Testis (tissue), 2 donors: ENCODE measurements at regions not wholly inside any gene's neighbourhood (a gene's known extent, or its start where the extent isn't known, plus 50 kb on each side); places are given as distances from the start of the nearest gene placed in this dataset.

Source experiments
- DNase-seq: peaks from one replicate; pipeline ENCODE4 v3.0.0-alpha.2; 2019
- H3K27ac ChIP-seq, 2 donors: fragments of 200-600 bp; sonication (generic); one replicate each; pipeline ENCODE4 v1.5.1; 2019
- H3K27me3 ChIP-seq: fragments of 200-600 bp; sonication (generic); one replicate; pipeline ENCODE4 v1.5.1; 2019
- H3K36me3 ChIP-seq: fragments of 200-600 bp; sonication (generic); one replicate; pipeline ENCODE4 v1.5.1; 2017; ENCODE audit warnings: low read depth; ENCODE audit errors: missing control alignments
- H3K4me1 ChIP-seq: fragments of 200-600 bp; sonication (generic); one replicate; pipeline ENCODE4 v1.5.1; 2019
- H3K4me3 ChIP-seq, 2 donors: fragments of 200-600 bp; sonication (generic); one replicate each; pipeline ENCODE4 v1.5.1; 2017 to 2019
- H3K9me3 ChIP-seq: fragments of 200-600 bp; sonication (generic); one replicate; pipeline ENCODE4 v1.5.1; 2017
- POLR2A ChIP-seq: fragments of 450-650 bp; IDR thresholded peaks from one replicate; pipeline ENCODE4 v1.6.1; 2017; ENCODE audit warnings: antibody characterized with exemption, mild to moderate bottlenecking, moderate library complexity
- WGBS, 2 donors: methylation state at CpG; one replicate each; pipeline ENCODE4 v1.1.5; 2018; 5-methylcytosine and 5-hydroxymethylcytosine counted together
- intact Hi-C: fragments of 100-400 bp; cut with DNase I; formaldehyde crosslinking; loops from one replicate; pipeline ENCODE4 v1.15.1; 2023; ENCODE audit warnings: low total_unique reads
- TF ChIP-seq, protein P1 (sequence below), 3 experiments: fragments of 450-650 bp in 2 of 3; fragments of 200-600 bp in 1 of 3; sonication (generic) in 1 of 3; IDR thresholded peaks; one replicate each; pipeline ENCODE4 v1.5.1; 2016 to 2019; ENCODE audit warnings: antibody characterized with exemption in 3 of 3, mild to moderate bottlenecking in 2 of 3, moderate library complexity in 1 of 3

DNA sequence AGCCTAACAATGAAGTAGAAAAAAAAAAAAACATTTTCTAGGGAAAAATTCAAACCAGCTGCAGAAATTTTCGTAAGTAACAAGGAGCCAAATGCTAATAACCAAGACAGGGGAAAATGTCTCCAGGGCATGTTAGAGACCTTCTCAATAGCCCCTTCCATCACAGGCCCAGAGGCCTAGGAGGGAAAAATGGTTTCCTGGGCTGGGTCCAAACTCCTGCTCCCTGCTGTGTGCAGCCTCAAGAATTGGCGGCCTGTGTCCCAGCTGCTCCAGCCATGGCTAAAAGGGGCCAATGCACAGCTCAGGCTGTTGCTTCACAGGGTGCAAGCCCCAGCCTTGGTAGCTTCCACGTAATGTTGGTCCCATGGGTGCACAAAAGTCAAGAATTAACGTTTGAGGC, 266.2 kb downstream of the ZEB2 start:
- intact Hi-C loops, result no loop called here
- Histone ChIP-seq H3K27me3 (no peaks in the 10 kb centered on the region), H3K27ac (no peak overlapping the region), H3K4me1 (no peaks in the 10 kb centered on the region), H3K9me3 (no peaks in the 10 kb centered on the region), H3K4me3 (no peak overlapping the region), H3K36me3 (no peaks in the 10 kb centered on the region)
- 72 to 94% methylated on average over 2 to 4 of the region's 4 CpGs for WGBS, 2 donors
- TF ChIP-seq, protein P1, sequence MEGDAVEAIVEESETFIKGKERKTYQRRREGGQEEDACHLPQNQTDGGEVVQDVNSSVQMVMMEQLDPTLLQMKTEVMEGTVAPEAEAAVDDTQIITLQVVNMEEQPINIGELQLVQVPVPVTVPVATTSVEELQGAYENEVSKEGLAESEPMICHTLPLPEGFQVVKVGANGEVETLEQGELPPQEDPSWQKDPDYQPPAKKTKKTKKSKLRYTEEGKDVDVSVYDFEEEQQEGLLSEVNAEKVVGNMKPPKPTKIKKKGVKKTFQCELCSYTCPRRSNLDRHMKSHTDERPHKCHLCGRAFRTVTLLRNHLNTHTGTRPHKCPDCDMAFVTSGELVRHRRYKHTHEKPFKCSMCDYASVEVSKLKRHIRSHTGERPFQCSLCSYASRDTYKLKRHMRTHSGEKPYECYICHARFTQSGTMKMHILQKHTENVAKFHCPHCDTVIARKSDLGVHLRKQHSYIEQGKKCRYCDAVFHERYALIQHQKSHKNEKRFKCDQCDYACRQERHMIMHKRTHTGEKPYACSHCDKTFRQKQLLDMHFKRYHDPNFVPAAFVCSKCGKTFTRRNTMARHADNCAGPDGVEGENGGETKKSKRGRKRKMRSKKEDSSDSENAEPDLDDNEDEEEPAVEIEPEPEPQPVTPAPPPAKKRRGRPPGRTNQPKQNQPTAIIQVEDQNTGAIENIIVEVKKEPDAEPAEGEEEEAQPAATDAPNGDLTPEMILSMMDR (IDR thresholded peaks at IDR 0.05), result no peak
- no peak for TF ChIP-seq POLR2A
- no peak for DNase-seq

DNA sequence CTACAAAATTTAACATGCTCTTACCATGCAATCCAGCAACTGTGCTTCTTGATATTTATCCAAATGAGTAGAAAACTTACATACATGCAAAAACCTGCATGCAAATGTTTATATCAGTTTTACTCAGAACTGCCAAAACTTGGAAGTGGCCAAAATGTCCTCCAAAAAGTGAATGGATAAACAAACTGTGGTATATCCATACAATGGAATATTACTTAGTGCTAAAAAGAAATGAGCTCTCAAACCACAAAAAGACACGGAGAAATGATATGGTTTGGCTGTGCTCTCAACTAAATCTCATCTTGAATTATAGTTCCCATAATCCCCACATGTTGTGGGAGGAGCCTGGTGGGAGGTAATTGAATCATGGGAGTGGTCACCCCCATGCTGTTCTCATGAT, 267.2 kb downstream of the ZEB2 start:
- Histone ChIP-seq H3K4me3 (no peak overlapping the region), H3K27ac (no peak overlapping the region), H3K9me3 (no peaks in the 10 kb centered on the region), H3K27me3 (no peaks in the 10 kb centered on the region), H3K4me1 (no peaks in the 10 kb centered on the region), H3K36me3 (no peaks in the 10 kb centered on the region)
- WGBS, 2 donors, result 94 to 97% methylated on average over 1 of the region's 1 CpG
- TF ChIP-seq, protein P1 (IDR thresholded peaks at IDR 0.05), result no peak
- TF ChIP-seq POLR2A, result no peak
- intact Hi-C loops, result no loop called here
- DNase-seq, result no peak

DNA sequence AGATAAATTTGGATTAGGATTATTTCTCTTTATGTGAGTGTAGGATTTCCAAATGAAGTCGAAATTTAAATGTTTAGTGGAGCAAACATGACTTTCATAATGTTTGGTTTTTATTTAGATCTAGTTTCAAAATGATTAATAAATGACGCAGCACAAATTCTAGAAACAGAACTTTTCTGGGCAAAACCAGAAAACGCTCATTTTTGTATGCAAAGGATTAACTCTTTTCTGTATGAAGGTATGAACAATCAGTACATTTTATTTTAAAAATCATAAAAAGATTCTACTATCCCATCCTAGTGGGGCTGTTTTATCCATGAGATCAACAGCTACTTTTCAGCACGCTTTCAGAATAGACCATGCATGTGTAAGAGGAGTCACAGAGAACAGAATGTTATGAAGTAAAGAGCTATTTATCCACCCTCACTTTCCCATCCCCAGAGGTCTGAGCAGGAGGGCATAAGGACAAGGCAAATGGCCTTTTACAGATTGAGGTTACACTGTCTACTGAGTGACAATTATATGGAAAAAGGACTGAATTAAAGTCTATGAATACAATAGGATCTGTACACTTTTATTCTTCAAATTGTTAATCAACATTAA, 270.8 kb downstream of the ZEB2 start:
- DNase-seq, result no peak
- Histone ChIP-seq H3K4me3 (no peak overlapping the region), H3K27ac (no peak overlapping the region), H3K9me3 (no peaks in the 10 kb centered on the region), H3K27me3 (no peaks in the 10 kb centered on the region), H3K4me1 (no peaks in the 10 kb centered on the region), H3K36me3 (no peaks in the 10 kb centered on the region)
- 71 to 77% methylated on average over 4 of the region's 4 CpGs for WGBS, 2 donors
- TF ChIP-seq POLR2A, result no peak
- TF ChIP-seq, protein P1 (IDR thresholded peaks at IDR 0.05), result no peak
- intact Hi-C loops, result no loop called here

- H3K9me3 ChIP-seq, result no peaks in the 10 kb centered on the region
- no peak for DNase-seq
- no peaks in the 10 kb centered on the region for H3K27me3 ChIP-seq
- H3K27ac ChIP-seq, result no peak overlapping the region
- TF ChIP-seq, protein P1 (IDR thresholded peaks at IDR 0.05), result no peak
- TF ChIP-seq POLR2A, result no peak
- no peaks in the 10 kb centered on the region for H3K4me1 ChIP-seq
- WGBS, 2 donors, result 95 to 97% methylated on average over 4 of the region's 4 CpGs
- intact Hi-C loops, result no loop called here
- H3K4me3 ChIP-seq, result no peak overlapping the region
- no peaks in the 10 kb centered on the region for H3K36me3 ChIP-seq
Measured at GRCh38 chr2:144248350-144249034, 271.4 kb downstream of the ZEB2 start.

DNA sequence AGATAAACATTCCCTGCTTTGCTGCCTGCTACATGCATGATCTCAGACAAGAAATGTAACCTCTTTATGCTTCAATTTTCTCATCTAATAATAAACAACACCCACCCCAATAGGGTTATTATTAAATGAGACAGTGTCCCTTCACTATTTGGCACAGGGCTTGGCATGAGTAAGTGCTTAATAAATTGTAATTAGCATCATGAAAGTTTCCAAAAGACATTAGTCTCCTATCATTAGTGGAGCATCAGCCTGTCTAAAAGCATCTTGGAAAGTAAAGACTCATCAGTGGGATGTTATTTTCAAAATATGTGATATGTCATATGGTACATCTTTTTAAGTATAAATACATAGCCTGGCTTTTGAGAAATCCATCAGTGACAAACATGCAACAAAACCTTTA, 275.0 kb downstream of the ZEB2 start:
- H3K4me1 ChIP-seq, result no peaks in the 10 kb centered on the region
- no peak overlapping the region for H3K4me3 ChIP-seq
- H3K27ac ChIP-seq, result no peak overlapping the region
- TF ChIP-seq, protein P1 (IDR thresholded peaks at IDR 0.05), result no peak
- TF ChIP-seq POLR2A, result no peak
- H3K9me3 ChIP-seq, result no peaks in the 10 kb centered on the region
- no peaks in the 10 kb centered on the region for H3K27me3 ChIP-seq
- DNase-seq, result no peak
- H3K36me3 ChIP-seq, result no peaks in the 10 kb centered on the region
- intact Hi-C loops, result no loop called here
